Liver (tissue), 8 donors: ENCODE measurements at regions not wholly inside any gene's neighbourhood (a gene's known extent, or its start where the extent isn't known, plus 50 kb on each side); places are given as distances from the start of the nearest gene placed in this dataset.

Source experiments
- DNase-seq: peaks from one replicate; pipeline ENCODE4 v3.0.0-alpha.2; 2017; ENCODE audit warnings: low spot score
- H3K27ac ChIP-seq, 2 donors: one replicate each; pipeline ENCODE4 v1.7.0; 2013; ENCODE audit warnings: inconsistent platforms in 2 of 2, low read length in 2 of 2, control low read depth in 1 of 2, low read depth in 1 of 2, mild to moderate bottlenecking in 1 of 2
- H3K27me3 ChIP-seq, 4 donors: one replicate each; pipeline versions ENCODE4 v1.6.1 to v1.7.0; 2013; ENCODE audit warnings: low read length in 3 of 4, inconsistent platforms in 1 of 4, mild to moderate bottlenecking in 1 of 4, moderate library complexity in 1 of 4; ENCODE audit not compliant: control insufficient read depth in 4 of 4, insufficient read depth in 4 of 4
- H3K36me3 ChIP-seq, 4 donors: one replicate each; pipeline versions ENCODE4 v1.6.1 to v1.7.0; 2013; ENCODE audit warnings: low read length in 3 of 4, mild to moderate bottlenecking in 3 of 4, low read depth in 1 of 4, moderate library complexity in 1 of 4; ENCODE audit not compliant: control insufficient read depth in 4 of 4, insufficient read depth in 3 of 4
- H3K4me1 ChIP-seq, 4 donors: one replicate each; pipeline versions ENCODE4 v1.6.1 to v1.7.0; 2013; ENCODE audit warnings: low read length in 3 of 4, mild to moderate bottlenecking in 3 of 4, moderate library complexity in 1 of 4; ENCODE audit not compliant: control insufficient read depth in 4 of 4, insufficient read depth in 4 of 4
- H3K4me3 ChIP-seq, 3 donors: one replicate each; pipeline versions ENCODE4 v1.6.1 to v1.7.0; 2013; ENCODE audit warnings: low read length in 3 of 3, control low read depth in 1 of 3, low read depth in 1 of 3, mild to moderate bottlenecking in 1 of 3
- H3K9ac ChIP-seq, 2 donors: one replicate each; pipeline ENCODE4 v1.7.0; 2013; ENCODE audit warnings: low read length in 2 of 2, mild to moderate bottlenecking in 2 of 2, moderate library complexity in 2 of 2, control low read depth in 1 of 2, low read depth in 1 of 2
- H3K9me3 ChIP-seq, 4 donors: one replicate each; pipeline versions ENCODE4 v1.6.1 to v1.7.0; 2013; ENCODE audit warnings: low read length in 3 of 4; ENCODE audit not compliant: control insufficient read depth in 4 of 4
- ATF3 ChIP-seq: IDR thresholded peaks from 2 replicates; pipeline ENCODE4 v1.6.1; 2016; ENCODE audit warnings: antibody characterized with exemption
- CTCF ChIP-seq: fragments of 150-350 bp; IDR thresholded peaks from 2 replicates; pipeline ENCODE4 v1.5.1; 2017; ENCODE audit warnings: improper control_type of control experiment, low read depth, low read length; ENCODE audit not compliant: missing input control
- EGR1 ChIP-seq, 2 donors: IDR thresholded peaks; 2 replicates each; pipeline ENCODE4 v1.6.1; 2016 to 2018; ENCODE audit warnings: antibody characterized with exemption in 2 of 2, low read depth in 2 of 2
- FOXA2 ChIP-seq: IDR thresholded peaks from 2 replicates; pipeline ENCODE4 v1.6.1; 2016; ENCODE audit warnings: antibody characterized with exemption
- GABPA ChIP-seq, 2 donors: IDR thresholded peaks in 1 of 2; conservative IDR thresholded peaks in 1 of 2; 2 replicates each; pipeline ENCODE4 v1.6.1; 2016; ENCODE audit warnings: antibody characterized with exemption in 2 of 2, mild to moderate bottlenecking in 1 of 2, moderate library complexity in 1 of 2
- HNF4A ChIP-seq, 2 donors: conservative IDR thresholded peaks; 2 replicates each; pipeline ENCODE4 v1.6.1; 2016; ENCODE audit warnings: antibody characterized with exemption in 2 of 2, mild to moderate bottlenecking in 2 of 2
- HNF4G ChIP-seq: IDR thresholded peaks from 2 replicates; pipeline ENCODE4 v1.6.1; 2016; ENCODE audit warnings: antibody characterized with exemption
- JUND ChIP-seq, 2 donors: IDR thresholded peaks; 2 replicates each; pipeline ENCODE4 v1.6.1; 2016; ENCODE audit warnings: antibody characterized with exemption in 2 of 2
- MAX ChIP-seq: IDR thresholded peaks from 2 replicates; pipeline ENCODE4 v1.6.1; 2016; ENCODE audit warnings: antibody characterized with exemption
- NR2F2 ChIP-seq: IDR thresholded peaks from 2 replicates; pipeline ENCODE4 v1.6.1; 2016; ENCODE audit warnings: antibody characterized with exemption
- RAD21 ChIP-seq, 2 donors: IDR thresholded peaks; 2 replicates each; pipeline ENCODE4 v1.6.1; 2016; ENCODE audit warnings: antibody characterized with exemption in 2 of 2, mild to moderate bottlenecking in 2 of 2
- REST ChIP-seq: IDR thresholded peaks from 2 replicates; pipeline ENCODE4 v1.6.1; 2016; ENCODE audit warnings: antibody characterized with exemption, mild to moderate bottlenecking
- RXRA ChIP-seq, 2 donors: IDR thresholded peaks; 2 replicates each; pipeline ENCODE4 v1.6.1; 2017 to 2018; ENCODE audit warnings: antibody characterized with exemption in 2 of 2, mild to moderate bottlenecking in 1 of 2
- SP1 ChIP-seq: IDR thresholded peaks from 2 replicates; pipeline ENCODE4 v1.6.1; 2018; ENCODE audit warnings: antibody characterized with exemption, mild to moderate bottlenecking
- TAF1 ChIP-seq: conservative IDR thresholded peaks from 2 replicates; pipeline ENCODE4 v1.6.1; 2016; ENCODE audit warnings: antibody characterized with exemption, mild to moderate bottlenecking
- YY1 ChIP-seq: IDR thresholded peaks from 2 replicates; pipeline ENCODE4 v1.6.1; 2016; ENCODE audit warnings: antibody characterized with exemption, mild to moderate bottlenecking
- ZBTB33 ChIP-seq: IDR thresholded peaks from 2 replicates; pipeline ENCODE4 v1.6.1; 2016; ENCODE audit warnings: antibody characterized with exemption
- WGBS: extraction: QIAGEN DNeasy Blood & Tissue Kit; methylation state at CpG from one replicate; pipeline ENCODE4 v1.1.7; 2013; 5-methylcytosine and 5-hydroxymethylcytosine counted together
- donor health status: healthy.
- donor health status: healthy.
- donor health status: healthy.
- donor health status: healthy.
- donor health status: healthy.

- Histone ChIP-seq H3K9ac (no peak overlapping the region), H3K27ac (no peak overlapping the region), H3K27me3 (no peaks in the 10 kb centered on the region), H3K9me3 (no peaks in the 10 kb centered on the region), H3K4me1 (peaks cover 2 to 7% (median 4%) of the 10 kb centered on the region in 4 donors), H3K36me3 (no peaks in the 10 kb centered on the region), H3K4me3 (no peak overlapping the region)
- TF ChIP-seq NR2F2 (no peak), JUND (IDR thresholded peaks at IDR 0.05) (no peak), RXRA (IDR thresholded peaks at IDR 0.05) (no peak), RAD21 (IDR thresholded peaks at IDR 0.05) (no peak), REST (no peak), YY1 (no peak), SP1 (no peak), ZBTB33 (no peak), TAF1 (no peak), CTCF (no peak), GABPA (IDR thresholded peaks at IDR 0.05 in 1 of 2, conservative IDR thresholded peaks at IDR 0.05 in 1 of 2) (no peak), ATF3 (no peak), HNF4A (conservative IDR thresholded peaks at IDR 0.05) (no peak), MAX (no peak), FOXA2 (no peak), EGR1 (IDR thresholded peaks at IDR 0.05; ENCODE audit: low read depth in 2 of 2) (no peak), HNF4G (no peak)
- DNase-seq = no peak
- WGBS = 98% methylated on average over 2 of the region's 2 CpGs
Measured at GRCh38 chr1:234667600-234668576, 57.9 kb upstream of the IRF2BP2 start.
